ENCODE measurements at regions not wholly inside any gene's neighbourhood (a gene's known extent, or its start where the extent isn't known, plus 50 kb on each side); places are given as distances from the start of the nearest gene placed in this dataset.

GRCh38 chr2:146438246-146438645 is 1406.6 kb upstream of the ACVR2A start:
- Mint-ChIP-seq H3K4me1 (peaks cover 7% of the 10 kb centered on the region in 2 experiments), H3K27ac (no peak overlapping the region), H3K9me3 (no peaks in the 10 kb centered on the region), H3K4me3 (no peak overlapping the region), H3K36me3 (ENCODE audit: insufficient read depth in 1 of 3, low read depth in 3 of 3) (no peaks in the 10 kb centered on the region), H3K27me3 (ENCODE audit: low read depth) (no peaks in the 10 kb centered on the region)
- no peak overlapping the region for H3K9ac ChIP-seq (ENCODE audit: extremely low read depth, insufficient read length, low read length)
- H3K23ac ChIP-seq (ENCODE audit: insufficient read length, low read depth, low read length), result no peak overlapping the region
- H3K79me2 ChIP-seq (ENCODE audit: insufficient read depth, low read length), result no peaks in the 10 kb centered on the region
- no peak for TF ChIP-seq CTCF (conservative IDR thresholded peaks at IDR 0.05)
- no peak overlapping the region for H3K14ac ChIP-seq (ENCODE audit: insufficient read depth, low read length)
- no peak overlapping the region for H3K56ac ChIP-seq (ENCODE audit: insufficient read length, low read depth, low read length)
- no peaks in the 10 kb centered on the region for H3K9me3 ChIP-seq (ENCODE audit: control insufficient read depth, low read depth, low read length)
- H4K5ac ChIP-seq (ENCODE audit: insufficient read length, low read depth, low read length), result no peak overlapping the region
- no peaks in the 10 kb centered on the region for H4K20me1 ChIP-seq (ENCODE audit: control insufficient read depth, insufficient read depth, insufficient read length)
- H4K8ac ChIP-seq (replicated peaks; ENCODE audit: insufficient read length, low read depth, low read length), result no peak overlapping the region
- no peak overlapping the region for H3K27ac ChIP-seq (ENCODE audit: insufficient read length, low read depth, low read length)
- H2BK12ac ChIP-seq (ENCODE audit: insufficient read length, low read depth, low read length), result no peak overlapping the region
- H2BK20ac ChIP-seq (ENCODE audit: low read depth, low read length, poor library complexity, severe bottlenecking), result no peak overlapping the region
- H3K4me1 ChIP-seq (ENCODE audit: insufficient read depth, low read length), result no peaks in the 10 kb centered on the region
- DNase-seq, result no peak
- no peak overlapping the region for H2AFZ ChIP-seq (ENCODE audit: low read length)
- H3K27me3 ChIP-seq (ENCODE audit: insufficient read depth, low read length), result no peaks in the 10 kb centered on the region
- H3K4me2 ChIP-seq (ENCODE audit: insufficient read depth, insufficient read length, low read length), result no peak overlapping the region
- no peak overlapping the region for H2BK120ac ChIP-seq (ENCODE audit: low read depth, low read length, poor library complexity, severe bottlenecking)
- no peaks in the 10 kb centered on the region for H3K23me2 ChIP-seq (ENCODE audit: insufficient read length, low read depth, low read length, poor library complexity, severe bottlenecking)
- H2AK5ac ChIP-seq (ENCODE audit: insufficient read length, low read length), result no peak overlapping the region
- H2BK15ac ChIP-seq (ENCODE audit: low read depth, low read length), result no peak overlapping the region
- H2BK5ac ChIP-seq (ENCODE audit: insufficient read length, low read length), result no peak overlapping the region
- no peak overlapping the region for H3K18ac ChIP-seq (ENCODE audit: insufficient read length, low read depth, low read length)
- H4K91ac ChIP-seq (ENCODE audit: insufficient read length, low read depth, low read length), result no peak overlapping the region
- no peak overlapping the region for H3K4ac ChIP-seq (ENCODE audit: low read depth, low read length)
- H3K79me1 ChIP-seq (ENCODE audit: insufficient read depth, low read depth, low read length, poor library complexity, severe bottlenecking), result no peaks in the 10 kb centered on the region
- no peak overlapping the region for H3T11ph ChIP-seq (ENCODE audit: low read length)
